22Rv1 (cell line): ENCODE measurements at regions not wholly inside any gene's neighbourhood (a gene's known extent, or its start where the extent isn't known, plus 50 kb on each side); places are given as distances from the start of the nearest gene placed in this dataset.

Source experiments
- H3K27ac ChIP-seq: fragments of 450-650 bp; 2 replicates; pipeline ENCODE4 v1.5.1; 2017
- CTCF ChIP-seq: fragments of 450-650 bp; IDR thresholded peaks from 2 replicates; pipeline ENCODE4 v1.5.1; 2017; ENCODE audit warnings: mild to moderate bottlenecking
- ZFX ChIP-seq: fragments of 450-650 bp; IDR thresholded peaks from 2 replicates; pipeline ENCODE4 v1.6.1; 2017; ENCODE audit warnings: antibody characterized with exemption, borderline replicate concordance

DNA sequence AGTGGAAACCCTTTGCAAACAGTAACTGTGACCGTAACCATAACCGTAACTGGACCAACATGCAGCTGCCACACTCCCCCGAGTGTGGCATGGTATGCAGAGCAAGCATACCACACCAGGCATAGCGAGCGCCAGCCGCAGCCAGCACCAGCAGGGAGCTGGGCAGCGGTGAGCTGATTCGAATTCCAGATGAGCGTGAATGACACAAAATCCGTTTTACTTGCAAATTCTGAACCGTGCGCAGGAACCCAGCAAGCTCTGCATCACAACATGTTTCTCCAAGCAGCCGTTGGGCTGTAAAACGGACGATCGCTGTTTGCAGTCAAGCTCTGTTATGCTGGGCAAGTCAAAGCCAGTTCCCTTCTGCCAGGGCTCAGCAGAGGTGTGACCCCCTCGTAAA is 111.1 kb downstream of the OAT start:
- H3K27ac ChIP-seq, result no peak overlapping the region
- TF ChIP-seq ZFX (no peak), CTCF (no peak)

GRCh38 chr10:124306922-124307371 is 111.8 kb downstream of the OAT start:
- H3K27ac ChIP-seq, result no peak overlapping the region
- no peak for TF ChIP-seq CTCF
- TF ChIP-seq ZFX, result no peak

DNA sequence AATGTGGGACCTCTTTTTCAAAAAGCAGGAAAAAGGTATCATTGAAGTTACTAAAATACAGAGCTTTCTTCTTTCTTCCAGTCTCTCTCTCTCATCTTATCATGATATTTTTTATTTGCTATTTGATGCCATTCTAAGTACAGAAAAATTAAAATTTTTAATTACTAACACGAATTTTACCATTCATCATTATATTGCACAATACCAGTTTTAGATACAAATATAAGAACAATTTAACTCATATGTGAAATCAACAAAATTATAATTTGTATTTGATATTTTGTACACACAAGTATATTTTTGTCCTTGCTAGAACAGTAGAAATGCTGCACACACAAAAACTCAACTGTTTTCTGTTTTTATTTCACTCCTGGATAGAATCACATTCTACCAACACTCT is 112.2 kb downstream of the OAT start:
- TF ChIP-seq ZFX (no peak), CTCF (no peak)
- no peak overlapping the region for H3K27ac ChIP-seq

- TF ChIP-seq ZFX (no peak), CTCF (no peak)
- H3K27ac ChIP-seq, result no peak overlapping the region
Observed at GRCh38 chr10:124305984-124306383, 112.7 kb downstream of the OAT start.

- TF ChIP-seq CTCF (no peak), ZFX (no peak)
Observed at GRCh38 chr10:124305131-124305530, 113.6 kb downstream of the OAT start.

GRCh38 chr10:124303662-124304418 is 114.9 kb downstream of the OAT start:
- no peak for TF ChIP-seq CTCF
- no peak overlapping the region for H3K27ac ChIP-seq

More at GRCh38 chr10:124305131-124305530, 113.6 kb downstream of the OAT start:
- no peak overlapping the region for H3K27ac ChIP-seq

- TF ChIP-seq ZFX (no peak), CTCF (no peak)
- H3K27ac ChIP-seq, result no peak overlapping the region
Observed at GRCh38 chr10:124302951-124303505, 115.7 kb downstream of the OAT start.
